HG03469 (cell line): ENCODE measurements at regions not wholly inside any gene's neighbourhood (a gene's known extent, or its start where the extent isn't known, plus 50 kb on each side); places are given as distances from the start of the nearest gene placed in this dataset.

Experiments
- ATAC-seq: cut with Tn5 transposase; IDR thresholded peaks from one replicate; pipeline ENCODE4 v1.9.1; 2021; ENCODE audit warnings: mild to moderate bottlenecking, moderate library complexity, moderate number of reproducible peaks; ENCODE audit not compliant: unreplicated experiment

DNA sequence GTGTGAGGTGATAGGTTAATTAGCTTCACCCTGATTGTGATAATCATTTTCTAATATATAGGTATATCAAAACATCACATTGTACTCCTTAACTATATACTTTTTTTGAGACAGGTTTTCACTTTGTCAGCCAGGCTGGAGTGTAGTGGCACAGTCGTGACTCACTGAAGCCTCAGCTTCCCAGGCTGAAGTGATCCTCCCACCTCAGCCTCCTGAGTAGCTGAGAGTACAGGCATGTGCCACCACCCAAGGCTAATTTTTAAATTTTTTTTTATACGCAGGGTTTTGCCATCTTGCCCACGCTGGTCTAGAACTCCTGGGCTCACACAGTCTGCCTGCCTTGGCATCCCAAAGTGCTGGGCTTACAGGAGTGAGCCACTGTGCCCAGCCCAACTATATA is 455.3 kb upstream of the MAF start:
- ATAC-seq = no peak

DNA sequence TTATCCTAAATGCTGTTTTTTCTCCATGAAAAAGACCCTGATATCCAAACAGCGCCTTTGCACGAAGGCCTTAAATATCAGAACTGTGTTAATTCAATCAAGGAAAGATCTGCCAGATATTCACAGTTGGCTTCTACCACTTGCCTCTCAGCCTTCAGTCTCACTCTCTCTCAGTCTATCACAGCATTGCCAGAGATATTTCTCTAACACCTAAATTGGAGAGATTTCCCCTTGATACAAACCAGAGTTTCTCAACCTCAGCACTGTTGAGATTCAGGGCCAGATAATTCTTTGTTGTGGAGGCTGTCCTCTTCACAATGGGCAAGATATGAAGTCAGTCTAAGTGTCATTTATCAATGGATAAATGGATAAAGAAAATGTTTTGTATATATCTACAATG is 454.1 kb upstream of the MAF start:
- ATAC-seq = no peak

DNA sequence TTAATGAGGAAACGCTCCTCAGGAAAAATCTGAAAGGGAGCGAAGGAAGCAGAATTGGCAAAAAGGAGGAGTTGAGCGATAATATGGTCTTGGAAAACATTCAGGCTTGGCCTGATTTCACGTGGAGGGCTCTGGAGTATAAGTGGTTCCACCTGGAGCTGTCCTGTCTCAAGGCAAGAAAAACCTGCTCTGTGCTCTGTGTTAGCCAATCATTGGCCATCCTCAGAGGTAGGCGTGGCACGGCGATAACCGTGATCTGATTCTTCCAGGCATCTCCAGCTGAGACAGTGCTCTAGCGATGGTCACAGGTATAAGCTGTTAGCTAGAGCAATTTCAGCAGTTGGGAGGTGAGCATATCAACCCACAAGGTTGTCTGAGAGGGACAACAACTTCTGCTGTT is 450.5 kb upstream of the MAF start:
- ATAC-seq = no peak

DNA sequence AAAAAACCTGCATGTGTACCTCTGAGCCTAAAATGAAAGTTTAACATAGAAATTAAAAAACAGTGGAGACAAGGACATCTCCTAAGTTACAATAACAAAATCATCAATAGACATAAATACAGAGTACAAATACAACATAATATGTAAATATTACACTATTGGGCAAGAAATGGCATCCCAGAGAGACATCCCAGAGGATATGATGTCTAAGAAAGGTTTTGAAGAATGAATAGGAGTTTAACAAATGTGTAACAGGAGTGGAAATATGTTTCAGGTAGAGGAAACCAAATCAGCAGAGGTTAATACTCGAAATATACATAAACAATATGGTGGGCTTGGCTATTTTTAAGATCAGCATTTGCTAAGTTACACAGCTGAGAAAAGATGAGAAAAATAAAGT is 447.7 kb upstream of the MAF start:
- no peak for ATAC-seq

DNA sequence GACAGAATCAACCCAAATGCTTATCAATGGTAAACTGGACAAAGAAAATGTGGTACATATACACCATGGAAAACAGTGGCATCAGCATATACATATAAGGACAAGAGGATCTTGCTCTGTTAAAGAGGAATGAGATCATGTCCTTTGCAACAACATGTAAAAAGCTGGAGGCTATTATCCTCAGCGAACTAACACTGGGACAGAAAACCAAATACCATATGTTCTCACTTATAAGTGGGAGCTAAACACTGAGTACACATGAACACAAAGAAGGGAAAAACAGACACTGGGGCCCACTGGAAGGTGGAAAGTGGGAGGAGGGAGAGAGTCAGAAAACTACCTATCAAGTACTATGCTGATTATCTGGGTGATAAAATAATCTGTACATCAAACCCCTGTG is 447.3 kb upstream of the MAF start:
- no peak for ATAC-seq

GRCh38 chr16:80046848-80047247 is 446.3 kb upstream of the MAF start:
- no peak for ATAC-seq

DNA sequence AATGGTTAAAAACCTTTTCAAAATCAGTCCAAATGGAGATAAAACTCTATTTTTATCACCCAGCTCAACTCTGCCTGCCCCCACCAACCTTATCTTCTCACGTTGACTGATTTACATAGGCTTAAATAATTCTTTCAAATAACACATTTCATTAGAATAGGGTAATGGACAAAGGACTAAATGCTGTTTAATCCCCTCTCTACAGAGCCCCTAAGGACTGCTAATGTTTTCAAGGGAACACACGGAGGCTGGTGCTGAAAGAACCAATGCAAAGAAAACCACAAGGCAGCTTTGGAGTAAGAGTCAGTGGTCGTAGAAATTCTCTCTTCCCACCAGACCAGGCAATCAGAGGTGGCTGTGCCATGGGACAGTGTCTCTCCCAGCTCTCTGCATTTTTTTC is 445.7 kb upstream of the MAF start:
- ATAC-seq = no peak

DNA sequence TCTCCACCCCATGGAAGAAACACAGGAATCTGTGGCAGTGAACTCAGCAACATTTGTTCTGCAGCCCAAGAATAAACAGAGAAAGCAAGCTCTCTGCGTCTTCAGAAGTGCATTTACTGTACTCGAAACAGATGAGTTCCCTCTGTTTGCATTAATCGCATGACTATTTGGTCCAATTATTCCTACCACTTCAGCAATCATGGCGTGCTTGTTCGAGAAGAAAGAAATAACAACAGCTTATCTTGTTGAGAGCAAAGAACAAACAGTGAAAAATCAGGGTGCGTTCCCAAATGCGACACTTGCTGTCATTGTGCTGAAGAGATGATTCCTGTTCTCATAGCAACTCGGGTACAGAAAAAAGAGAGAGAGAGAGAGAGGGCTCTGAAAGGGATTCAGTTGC is 445.3 kb upstream of the MAF start:
- no peak for ATAC-seq

- ATAC-seq = no peak
These were observed 440.9 kb upstream of the MAF start for GRCh38 chr16:80041410-80041809.

DNA sequence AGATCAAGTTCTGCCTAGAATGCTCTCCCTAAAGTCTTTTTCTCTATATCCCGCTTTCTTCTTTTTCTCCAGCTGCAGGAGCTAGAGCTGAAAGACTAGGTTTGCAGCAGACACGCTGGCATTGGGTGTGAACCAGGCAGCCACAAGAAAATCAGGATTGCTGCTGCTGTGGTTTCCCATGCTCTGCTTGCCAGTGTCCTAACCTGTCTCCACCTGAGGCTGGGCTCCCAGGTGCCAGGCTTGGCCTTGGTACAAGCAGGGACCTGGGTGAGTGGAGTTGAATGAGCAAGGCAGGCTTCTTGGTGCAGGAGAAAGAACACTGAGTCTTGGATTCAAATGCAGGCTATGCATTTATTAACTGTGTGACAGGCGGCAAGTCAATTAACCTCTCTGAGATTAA is 440.3 kb upstream of the MAF start:
- ATAC-seq = no peak

DNA sequence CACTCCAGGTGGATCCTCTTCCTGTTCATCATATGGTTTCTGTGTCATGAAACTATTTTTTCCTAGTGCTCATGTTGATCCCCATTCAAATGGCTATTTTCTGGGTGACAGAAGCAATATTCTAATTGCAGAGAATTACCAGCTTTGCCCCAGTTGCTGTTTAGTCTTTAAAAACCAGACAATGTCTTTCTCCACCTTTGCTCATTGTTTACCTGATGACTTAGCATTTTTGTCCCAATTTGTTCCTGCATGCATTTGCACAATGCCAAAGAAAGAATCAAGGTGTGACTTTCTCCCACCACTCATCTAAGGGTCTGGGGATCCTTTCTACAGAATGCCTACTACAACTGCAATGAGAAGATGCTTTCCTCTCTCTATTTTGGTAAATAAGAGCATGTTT is 439.9 kb upstream of the MAF start:
- no peak for ATAC-seq

GRCh38 chr16:80039777-80040176 is 439.2 kb upstream of the MAF start:
- no peak for ATAC-seq

GRCh38 chr16:80038566-80038965 is 438.0 kb upstream of the MAF start:
- ATAC-seq = no peak

DNA sequence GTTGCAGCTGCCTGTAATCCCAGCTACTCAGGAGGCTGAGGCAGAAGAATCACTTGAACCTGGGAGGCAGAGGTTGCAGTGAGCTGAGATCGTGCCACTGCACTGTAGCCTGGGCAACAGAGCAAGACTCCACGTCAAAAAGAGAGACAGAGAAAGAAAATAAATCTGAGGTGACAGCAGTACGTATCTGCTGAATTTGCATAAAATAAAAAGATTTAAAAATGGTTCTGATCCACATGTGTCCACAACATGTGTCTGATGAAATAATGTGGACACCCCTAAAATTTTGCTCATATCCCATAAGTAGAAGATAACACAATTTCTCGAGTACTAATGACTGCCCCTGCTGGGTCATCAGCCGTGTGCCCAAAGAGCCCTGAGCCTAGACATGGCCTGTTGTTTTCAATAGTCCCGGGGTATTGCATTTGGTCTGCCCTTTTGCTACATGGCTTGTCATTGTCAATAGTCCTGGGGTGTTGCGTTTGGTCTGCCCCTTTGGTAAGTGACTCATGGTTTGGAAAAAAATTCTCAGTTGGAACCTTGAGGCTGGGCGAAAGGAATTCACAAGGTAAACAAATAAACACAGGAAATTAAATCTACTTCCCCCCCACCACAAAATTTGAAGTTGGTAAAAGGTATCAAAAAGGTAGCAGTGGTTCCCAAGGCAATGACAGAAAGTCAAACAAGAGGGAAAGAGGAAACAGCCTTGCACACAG is 434.6 kb upstream of the MAF start:
- no peak for ATAC-seq

GRCh38 chr16:80034469-80034826 is 433.9 kb upstream of the MAF start:
- no peak for ATAC-seq

GRCh38 chr16:80033783-80034468 is 433.4 kb upstream of the MAF start:
- no peak for ATAC-seq

GRCh38 chr16:80029761-80030481 is 429.4 kb upstream of the MAF start:
- ATAC-seq = no peak

DNA sequence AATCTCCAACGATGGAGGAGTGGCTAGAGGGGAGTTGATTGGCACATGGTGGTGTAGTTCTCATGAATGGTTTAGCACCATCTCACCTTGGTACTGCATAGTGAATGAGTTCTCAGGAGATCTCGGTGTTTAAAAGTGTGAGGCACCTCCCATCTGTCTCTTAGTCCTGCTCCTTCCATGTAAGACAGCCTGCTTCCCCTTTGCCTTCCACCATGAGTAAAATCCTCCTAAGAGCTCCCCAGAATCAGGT is 428.8 kb upstream of the MAF start:
- ATAC-seq = no peak

DNA sequence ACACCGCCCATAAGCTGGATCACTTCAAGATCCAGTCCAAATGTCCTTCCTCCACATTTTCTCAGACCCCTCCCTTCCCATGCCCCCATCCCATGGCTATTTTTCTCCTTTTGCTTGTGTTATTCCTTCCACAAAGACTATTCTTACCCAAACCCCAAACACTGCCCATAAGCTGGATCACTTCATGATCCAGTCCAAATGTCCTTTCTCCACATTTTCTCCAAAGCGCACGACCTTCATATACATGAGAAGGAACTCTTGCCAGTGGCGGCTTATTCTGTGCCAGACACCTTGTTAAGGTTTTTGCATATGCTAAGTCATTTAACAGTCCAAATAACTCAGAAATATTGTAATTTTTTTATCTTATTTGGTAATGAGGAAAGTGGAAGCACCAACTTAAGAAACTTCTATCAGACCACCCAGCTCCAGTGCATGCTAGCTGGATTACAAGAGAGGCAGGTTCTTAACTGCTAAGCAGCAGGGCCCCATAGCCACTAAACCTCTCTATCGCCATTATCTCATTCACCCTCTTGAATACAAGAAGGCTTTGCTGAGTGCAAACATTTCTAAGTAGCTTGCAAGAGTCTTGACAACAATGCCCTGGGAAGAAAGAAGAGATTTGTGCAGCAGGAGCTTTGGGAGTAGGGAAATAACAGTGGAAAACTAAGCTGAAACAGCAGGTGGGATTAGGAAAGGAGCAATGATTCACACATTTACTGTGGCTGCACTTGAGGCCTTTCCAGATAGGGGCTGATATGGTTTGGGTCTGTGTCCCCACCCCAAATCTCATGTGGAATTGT is 428.2 kb upstream of the MAF start:
- ATAC-seq = no peak

GRCh38 chr16:80027007-80027965 is 426.7 kb upstream of the MAF start:
- ATAC-seq = no peak

- no peak for ATAC-seq
These were observed 424.7 kb upstream of the MAF start for GRCh38 chr16:80025236-80025635.
